Right ventricle myocardium inferior (tissue), 1 donor: ENCODE measurements at regions not wholly inside any gene's neighbourhood (a gene's known extent, or its start where the extent isn't known, plus 50 kb on each side); places are given as distances from the start of the nearest gene placed in this dataset.
A peak's percentile ranks its signal among the peaks of the same experiment; 100 is the strongest.
"Not testable (repeated sequence)": the region's sequence is repeated elsewhere in the genome, so short reads cannot be mapped to it uniquely, and the experiment has no call there.

Experiments used
- ATAC-seq: fragments of 200-7000 bp; cut with Tn5 transposase; one replicate; pipeline ENCODE4 v1.9.1; 2020; ENCODE audit warnings: mild to moderate bottlenecking, moderate library complexity
- DNase-seq: peaks from one replicate; pipeline ENCODE4 v3.0.0; 2021; ENCODE audit errors: missing footprints
- intact Hi-C: fragments of 100-400 bp; cut with DNase I; formaldehyde crosslinking; loops from one replicate; pipeline ENCODE4 v1.11.0; 2022
- donor health status: DM: no; HTN: yes; CAD: no; lungs with severe emphysema.

GRCh38 chr21:6474250-6474968 is 4047.0 kb upstream of the TPTE start:
- intact Hi-C loops, ATAC-seq, DNase-seq: not testable (repeated sequence)

- intact Hi-C loops, DNase-seq, ATAC-seq: not testable (repeated sequence)
Measured at GRCh38 chr21:6481116-6481515, 4040.3 kb upstream of the TPTE start.

GRCh38 chr21:6482616-6483015 is 4038.8 kb upstream of the TPTE start:
- ATAC-seq, intact Hi-C loops, DNase-seq: not testable (repeated sequence)

GRCh38 chr21:6483645-6484044 is 4037.7 kb upstream of the TPTE start:
- ATAC-seq, DNase-seq, intact Hi-C loops: not testable (repeated sequence)

GRCh38 chr21:6486821-6487220 is 4034.6 kb upstream of the TPTE start:
- ATAC-seq, intact Hi-C loops, DNase-seq: not testable (repeated sequence)

GRCh38 chr21:6492691-6493090 is 4028.7 kb upstream of the TPTE start:
- intact Hi-C loops, DNase-seq, ATAC-seq: not testable (repeated sequence)

- ATAC-seq, intact Hi-C loops: not testable (repeated sequence)
Measured at GRCh38 chr21:6493957-6494356, 4027.4 kb upstream of the TPTE start.

GRCh38 chr21:6496356-6496755 is 4025.0 kb upstream of the TPTE start:
- ATAC-seq, intact Hi-C loops, DNase-seq: not testable (repeated sequence)

More at GRCh38 chr21:6493957-6494356, 4027.4 kb upstream of the TPTE start:
- not testable (repeated sequence) for DNase-seq

GRCh38 chr21:6498716-6499115 is 4022.7 kb upstream of the TPTE start:
- DNase-seq, ATAC-seq, intact Hi-C loops: not testable (repeated sequence)

GRCh38 chr21:6499128-6499826 is 4022.1 kb upstream of the TPTE start:
- DNase-seq, intact Hi-C loops: not testable (repeated sequence)
- ATAC-seq = peak; percentile 98

- intact Hi-C loops, DNase-seq: not testable (repeated sequence)
- peak; percentile 30 for ATAC-seq
Measured at GRCh38 chr21:6499866-6500265, 4021.5 kb upstream of the TPTE start.

- DNase-seq, ATAC-seq, intact Hi-C loops: not testable (repeated sequence)
Measured at GRCh38 chr21:6500681-6501080, 4020.7 kb upstream of the TPTE start.

GRCh38 chr21:6506167-6506894 is 4015.1 kb upstream of the TPTE start:
- DNase-seq, ATAC-seq, intact Hi-C loops: not testable (repeated sequence)

GRCh38 chr21:6507632-6508031 is 4013.8 kb upstream of the TPTE start:
- intact Hi-C loops, DNase-seq, ATAC-seq: not testable (repeated sequence)

GRCh38 chr21:6521777-6522176 is 3999.6 kb upstream of the TPTE start:
- DNase-seq, ATAC-seq, intact Hi-C loops: not testable (repeated sequence)

- ATAC-seq, DNase-seq, intact Hi-C loops: not testable (repeated sequence)
Measured at GRCh38 chr21:6526213-6526612, 3995.2 kb upstream of the TPTE start.

- ATAC-seq, DNase-seq, intact Hi-C loops: not testable (repeated sequence)
Measured at GRCh38 chr21:6530655-6531054, 3990.7 kb upstream of the TPTE start.

- intact Hi-C loops, DNase-seq, ATAC-seq: not testable (repeated sequence)
Measured at GRCh38 chr21:6533261-6533660, 3988.1 kb upstream of the TPTE start.

- intact Hi-C loops, DNase-seq: not testable (repeated sequence)
Measured at GRCh38 chr21:6538320-6538719, 3983.1 kb upstream of the TPTE start.

More at GRCh38 chr21:6538320-6538719, 3983.1 kb upstream of the TPTE start:
- ATAC-seq = not testable (repeated sequence)
